GM19240 (cell line): ENCODE measurements at regions not wholly inside any gene's neighbourhood (a gene's known extent, or its start where the extent isn't known, plus 50 kb on each side); places are given as distances from the start of the nearest gene placed in this dataset.

Source experiments
- DNase-seq: peaks from one replicate; pipeline ENCODE4 v3.0.0; 2011; ENCODE audit warnings: low spot score; ENCODE audit not compliant: insufficient read length

DNA sequence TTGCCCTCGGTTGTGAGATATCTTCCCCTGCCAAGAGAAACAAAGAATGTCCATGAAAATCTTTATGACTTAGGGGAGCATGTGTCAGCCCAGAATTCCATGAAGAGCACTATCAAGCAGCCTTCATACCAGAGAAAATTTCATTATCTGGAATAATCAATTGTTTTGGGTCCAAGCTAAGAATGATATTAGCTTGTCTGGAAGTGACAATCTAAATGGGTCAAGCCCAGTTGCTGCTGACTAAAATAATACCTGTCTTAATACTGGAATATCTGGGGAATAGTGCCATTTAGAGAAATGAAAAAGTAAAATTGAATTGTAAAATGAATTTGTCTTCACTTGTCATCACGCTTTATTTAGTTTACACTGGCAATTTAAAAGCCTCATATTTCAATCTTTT, 407.4 kb downstream of the PLA2G4A start:
- no peak for DNase-seq

DNA sequence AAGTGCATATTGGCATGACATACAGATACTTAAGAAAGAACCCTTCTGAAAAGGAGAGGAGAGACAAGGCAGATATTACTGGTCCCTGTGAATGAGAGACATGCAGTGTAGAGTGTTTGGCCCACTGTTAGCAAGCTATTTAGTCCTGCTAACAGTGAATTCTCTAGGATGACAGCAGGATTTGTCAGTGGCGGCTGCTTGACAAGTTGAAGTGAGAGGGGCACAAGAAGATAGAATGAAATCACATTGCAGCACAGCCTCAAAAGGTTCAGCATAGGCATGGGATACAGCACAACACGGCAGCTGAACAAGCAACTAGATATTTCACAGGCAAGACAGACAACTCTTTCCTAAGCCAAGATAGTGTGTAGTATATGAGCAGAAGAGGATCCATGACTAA, 407.9 kb downstream of the PLA2G4A start:
- DNase-seq = no peak

DNA sequence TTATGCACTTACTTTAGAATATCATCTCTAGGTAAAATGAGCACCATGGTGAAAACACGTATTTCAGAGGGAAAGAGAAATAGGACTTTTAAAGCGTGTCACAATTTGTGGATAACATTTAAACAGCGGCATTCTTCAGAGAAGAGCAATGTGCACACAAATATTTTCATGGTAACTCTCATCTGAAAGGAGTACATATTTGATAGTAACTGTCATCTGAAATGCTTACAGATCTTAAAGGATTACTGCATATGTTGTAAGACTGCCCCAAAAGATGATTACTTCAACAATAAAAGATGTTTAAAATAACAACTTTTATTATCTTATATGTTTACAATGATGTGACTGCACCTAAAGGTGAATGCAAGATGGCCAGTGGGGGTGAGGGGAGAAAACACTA, 408.8 kb downstream of the PLA2G4A start:
- DNase-seq = no peak

DNA sequence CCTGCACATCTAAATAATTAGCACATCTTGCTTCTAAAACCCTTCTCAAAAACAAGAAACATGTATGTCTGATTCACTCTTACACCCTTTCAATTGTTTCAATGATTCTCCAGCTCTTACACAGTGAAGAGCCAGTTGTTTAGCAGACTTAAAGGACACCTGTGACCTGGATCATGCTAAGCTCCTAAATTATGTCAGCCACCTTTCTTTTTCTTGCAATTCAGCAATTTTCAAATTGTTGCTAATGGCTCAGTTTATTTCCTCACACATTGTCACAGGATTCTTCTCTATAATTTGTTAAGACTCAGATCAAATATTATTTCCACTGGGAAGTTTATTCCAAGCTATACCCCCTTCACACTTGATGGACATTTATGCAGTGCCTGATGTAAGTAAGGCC, 413.2 kb downstream of the PLA2G4A start:
- DNase-seq = no peak

DNA sequence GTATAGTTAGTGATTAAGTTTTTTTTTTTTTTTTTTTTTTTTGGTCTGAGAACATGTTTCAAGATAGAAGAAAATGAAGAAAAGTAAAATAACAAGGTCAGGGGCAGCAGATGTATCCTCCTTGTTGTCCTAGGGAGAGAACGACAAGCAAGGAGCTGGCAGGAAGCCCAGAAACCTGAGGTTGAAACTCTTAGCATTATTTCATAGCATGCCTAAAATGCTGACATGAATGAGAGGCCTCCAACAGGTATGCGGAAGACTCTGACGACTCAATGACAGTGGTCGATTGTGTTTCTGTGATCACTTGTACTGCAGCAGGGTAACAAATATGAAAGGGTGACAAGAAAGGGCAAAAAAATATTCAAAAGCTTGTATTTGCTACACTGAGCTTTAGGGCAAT, 415.9 kb downstream of the PLA2G4A start:
- DNase-seq = no peak

DNA sequence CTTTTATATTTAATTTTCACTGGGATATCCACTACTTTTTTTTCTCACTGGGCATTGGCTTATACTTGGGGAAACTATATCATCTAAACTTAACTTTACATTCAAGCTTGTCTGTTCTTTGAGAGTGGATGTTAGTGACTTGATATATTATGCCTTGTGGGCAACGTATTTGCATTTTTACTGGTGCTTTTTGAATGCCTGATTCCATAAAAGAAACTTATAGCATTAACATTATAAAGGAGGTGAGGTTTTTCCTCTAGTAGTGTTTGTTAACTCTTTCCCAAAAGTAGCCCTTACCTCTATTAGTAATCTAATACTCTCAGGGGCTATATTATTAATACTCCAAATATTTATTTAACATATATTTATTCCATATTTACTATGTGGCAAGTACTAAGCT, 416.5 kb downstream of the PLA2G4A start:
- DNase-seq = no peak

DNA sequence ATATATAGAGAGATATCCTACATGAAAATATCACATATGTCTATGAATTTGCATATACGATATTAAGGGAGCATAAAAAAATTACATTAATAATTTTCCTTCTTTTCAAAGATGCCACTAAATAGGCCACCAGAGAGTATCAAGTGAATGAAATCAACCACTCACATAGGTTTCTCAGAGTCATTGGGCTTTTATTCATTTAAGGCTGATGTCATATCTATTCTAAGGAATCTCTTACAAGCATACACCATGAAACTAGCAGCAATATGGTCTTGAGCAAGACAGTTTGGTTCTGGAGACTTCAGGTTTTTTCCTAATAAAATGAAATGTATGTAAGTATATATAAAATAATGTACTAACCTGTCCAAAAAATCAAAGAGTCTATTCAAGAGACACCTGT, 420.4 kb downstream of the PLA2G4A start:
- no peak for DNase-seq

DNA sequence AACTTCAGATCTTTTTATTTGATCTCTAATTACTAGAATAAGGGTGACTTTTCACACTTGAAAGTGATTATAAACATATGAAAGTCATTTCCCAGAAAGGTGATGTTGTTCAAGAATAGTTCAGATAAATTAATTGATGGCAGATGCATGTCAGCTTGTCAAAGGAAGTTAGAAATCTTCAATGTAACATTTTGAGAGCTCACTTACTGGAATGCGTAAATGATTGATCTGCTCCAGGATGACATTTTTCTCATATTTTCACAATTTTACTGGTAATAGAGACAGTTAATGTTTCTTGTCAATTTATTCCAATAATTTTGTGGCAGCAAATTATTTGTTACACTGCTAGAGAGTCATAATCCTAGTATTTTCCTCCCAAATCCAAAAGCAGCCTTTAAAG, 424.2 kb downstream of the PLA2G4A start:
- DNase-seq = no peak

GRCh38 chr1:187257476-187257875, 428.7 kb downstream of the PLA2G4A start:
- DNase-seq = no peak

GRCh38 chr1:187261637-187262036, 432.9 kb downstream of the PLA2G4A start:
- no peak for DNase-seq

GRCh38 chr1:187262731-187263130, 434.0 kb downstream of the PLA2G4A start:
- DNase-seq = no peak

GRCh38 chr1:187264995-187265602, 436.4 kb downstream of the PLA2G4A start:
- DNase-seq = no peak

DNA sequence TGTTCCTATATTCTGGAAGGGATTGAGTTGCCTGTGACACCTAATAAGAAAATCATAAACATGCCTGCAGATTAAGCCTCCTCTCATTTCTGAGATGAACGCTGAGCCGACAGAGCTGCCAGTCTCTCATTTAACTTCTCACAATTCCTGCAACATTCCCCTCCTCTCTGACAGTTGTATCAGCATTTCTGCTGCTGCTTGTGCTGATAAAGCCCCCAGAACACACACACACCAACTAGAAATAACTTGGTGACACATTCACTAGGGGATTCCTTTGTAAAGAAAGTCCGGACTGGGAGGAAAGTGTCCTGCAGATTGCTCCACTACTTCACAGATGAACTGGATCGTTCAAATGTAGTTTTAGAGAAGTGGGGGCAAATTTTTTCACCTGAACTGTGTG, 437.3 kb downstream of the PLA2G4A start:
- DNase-seq = no peak

GRCh38 chr1:187267827-187268226, 439.1 kb downstream of the PLA2G4A start:
- DNase-seq = no peak

GRCh38 chr1:187270256-187270655, 441.5 kb downstream of the PLA2G4A start:
- DNase-seq = no peak

DNA sequence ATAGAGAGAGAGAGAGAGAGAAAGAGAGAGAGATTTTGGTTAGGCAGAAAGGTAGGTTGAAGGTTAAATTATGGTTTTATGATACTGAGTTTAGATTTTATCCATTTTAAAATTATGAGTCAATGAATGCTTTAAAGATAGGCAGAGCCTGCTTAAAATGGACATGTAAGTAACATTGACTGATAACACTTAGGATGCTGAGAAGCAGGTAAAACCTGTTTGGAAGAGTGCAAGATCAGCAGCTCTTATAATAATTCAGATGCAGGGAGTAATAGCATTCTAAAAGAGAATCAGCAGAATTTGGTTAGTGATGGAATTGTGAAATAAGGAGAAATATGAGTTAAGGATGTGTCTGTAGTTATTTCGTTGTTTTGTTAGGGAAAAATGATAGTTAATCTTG, 446.6 kb downstream of the PLA2G4A start:
- DNase-seq = no peak

GRCh38 chr1:187275985-187276575, 447.3 kb downstream of the PLA2G4A start:
- no peak for DNase-seq

DNA sequence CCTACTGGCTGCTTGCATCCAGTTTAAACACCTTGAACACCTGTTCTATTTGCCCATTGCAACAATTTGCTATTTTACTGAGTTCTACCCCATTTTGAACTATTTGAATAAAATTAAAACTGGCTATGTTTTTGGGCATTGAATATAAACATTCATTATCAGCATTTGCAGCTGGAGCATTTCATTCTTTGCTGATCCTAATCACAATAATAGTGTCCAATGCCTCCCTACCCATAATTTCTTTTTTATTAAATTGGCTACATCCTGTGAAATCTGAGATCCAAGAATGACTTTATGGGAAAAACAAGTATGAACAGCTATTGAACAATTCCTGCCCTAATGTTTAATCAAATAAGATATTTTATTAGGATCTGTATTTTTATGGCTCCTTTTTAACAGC, 447.9 kb downstream of the PLA2G4A start:
- no peak for DNase-seq

GRCh38 chr1:187280031-187280430, 451.3 kb downstream of the PLA2G4A start:
- DNase-seq = no peak

- no peak for DNase-seq
Measured at GRCh38 chr1:187281085-187281484, 452.3 kb downstream of the PLA2G4A start.

- DNase-seq = no peak
Measured at GRCh38 chr1:187283984-187284383, 455.2 kb downstream of the PLA2G4A start.

GRCh38 chr1:187294421-187295201, 465.9 kb downstream of the PLA2G4A start:
- no peak for DNase-seq

GRCh38 chr1:187300081-187300480, 471.3 kb downstream of the PLA2G4A start:
- DNase-seq = no peak
